K562 (cell line): ENCODE measurements at regions not wholly inside any gene's neighbourhood (a gene's known extent, or its start where the extent isn't known, plus 50 kb on each side); places are given as distances from the start of the nearest gene placed in this dataset.
"Not testable (repeated sequence)": the region's sequence is repeated elsewhere in the genome, so short reads cannot be mapped to it uniquely, and the experiment has no call there.

Experiments
- ATAC-seq: fragments of 200-7000 bp; cut with Tn5 transposase; 3 replicates; pipeline ENCODE4 v1.9.1; 2020; ENCODE audit warnings: moderate library complexity
- BruUV-seq: library from RNA; stranded (reverse); fragments of 400-500 nt; replicated peaks from 2 replicates; lab custom pipeline; 2021; lab: Mats Ljungman, UMichigan
- CTCF ChIA-PET: fragments of 300-600 bp; formaldehyde crosslinking; extraction: SDS; loops from one replicate; lab custom pipeline; 2021; ENCODE audit warnings: low intra/inter-chr PET ratio; lab: Yijun Ruan, JAX
- POLR2A ChIA-PET: fragments of 300-600, 350-650 bp; sonication (Branson Sonifier 250); formaldehyde crosslinking; extraction: SDS; loops from one replicate; lab custom pipeline; 2021; ENCODE audit warnings: antibody characterized with exemption, inconsistent platforms; lab: Yijun Ruan, JAX
- DNase-seq, 4 experiments: peaks; one replicate each; pipeline versions ENCODE4 v3.0.0 to v3.0.0-alpha.2; 2011 to 2018; ENCODE audit warnings: low spot score in 3 of 4, mixed read lengths in 3 of 4; ENCODE audit errors: extremely low read depth in 1 of 4
- FAIRE-seq: peaks from 2 replicates; lab custom pipeline; 2011; peaks lifted over from hg19 to GRCh38; lab: Jason Lieb, UNC
- H2AFZ ChIP-seq: 2 replicates; pipeline ENCODE4 v1.6.0; 2011; ENCODE audit warnings: low read depth, low read length, control low read depth, inconsistent platforms
- H3K27ac ChIP-seq: fragments of 200-600 bp; 3 replicates; pipeline ENCODE4 v1.8.0; 2011; ENCODE audit warnings: low read depth, mild to moderate bottlenecking, control low read depth, inconsistent platforms, low read length, moderate library complexity, mixed read lengths; ENCODE audit errors: extremely low read depth
- H3K27me3 ChIP-seq, 2 experiments: fragments of 300-600 bp in 1 of 2; 2 replicates in 1 of 2; 3 replicates in 1 of 2; pipeline versions ENCODE4 v1.6.0 to v1.8.0; 2011; ENCODE audit warnings: inconsistent platforms in 2 of 2, low read length in 2 of 2, mild to moderate bottlenecking in 1 of 2, mixed read lengths in 1 of 2, moderate library complexity in 1 of 2; ENCODE audit not compliant: control insufficient read depth in 2 of 2, insufficient read depth in 2 of 2
- H3K36me3 ChIP-seq: fragments of 300-600 bp; 3 replicates; pipeline ENCODE4 v1.8.0; 2011; ENCODE audit warnings: mild to moderate bottlenecking, low read length, inconsistent platforms; ENCODE audit not compliant: control insufficient read depth, insufficient read depth
- H3K4me1 ChIP-seq, 2 experiments: fragments of 200-600 bp in 1 of 2; replicated peaks in 1 of 2; 2 replicates in 1 of 2; 3 replicates in 1 of 2; pipeline versions ENCODE4 v1.5.1 to v1.8.0; 2011; ENCODE audit warnings: inconsistent platforms in 2 of 2, low read length in 2 of 2, mild to moderate bottlenecking in 1 of 2, mixed read lengths in 1 of 2, moderate library complexity in 1 of 2; ENCODE audit not compliant: control insufficient read depth in 2 of 2, insufficient read depth in 2 of 2
- H3K4me2 ChIP-seq: 2 replicates; pipeline ENCODE4 v1.6.1; 2011; ENCODE audit warnings: low read length, control low read depth, inconsistent platforms, mixed read lengths; ENCODE audit not compliant: insufficient read depth
- H3K4me3 ChIP-seq: fragments of 200-600 bp; sonication (generic), shearing (Covaris generic); 2 replicates; pipeline ENCODE4 v1.5.1; 2016; ENCODE audit warnings: control low read depth, inconsistent platforms
- H3K79me2 ChIP-seq: fragments of 200-600 bp; 3 replicates; pipeline ENCODE4 v1.8.0; 2011; ENCODE audit warnings: low read length, inconsistent platforms; ENCODE audit not compliant: control insufficient read depth, insufficient read depth
- H3K9ac ChIP-seq, 2 experiments: 2 replicates each; pipeline versions ENCODE4 v1.6.0 to v1.6.1; 2011; ENCODE audit warnings: low read depth in 2 of 2, low read length in 2 of 2, control low read depth in 1 of 2, inconsistent platforms in 1 of 2, mild to moderate bottlenecking in 1 of 2, mixed read lengths in 1 of 2; ENCODE audit not compliant: insufficient read depth in 1 of 2
- H3K9me1 ChIP-seq: one replicate; pipeline ENCODE4 v1.6.0; 2011; ENCODE audit warnings: inconsistent platforms, mild to moderate bottlenecking, low read length, moderate library complexity; ENCODE audit not compliant: control insufficient read depth, insufficient read depth
- H3K9me3 ChIP-seq: replicated peaks from 2 replicates; pipeline ENCODE4 v1.5.1; 2011; ENCODE audit warnings: low read depth, low read length, inconsistent platforms; ENCODE audit not compliant: control insufficient read depth, insufficient read depth
- H4K20me1 ChIP-seq: replicated peaks from 2 replicates; pipeline ENCODE4 v1.6.1; 2011; ENCODE audit warnings: low read length, inconsistent platforms, mixed read lengths; ENCODE audit not compliant: control insufficient read depth, insufficient read depth
- CEBPB ChIP-seq: fragments of 450-650 bp; IDR thresholded peaks from 2 replicates; pipeline ENCODE4 v1.6.1; 2016; ENCODE audit warnings: missing genetic modification characterization, missing compliant biosample characterization
- CEBPG ChIP-seq, 3 experiments: fragments of 200-800 bp in 1 of 3; sonication (Bioruptor generic) in 1 of 3; sonication (generic) in 1 of 3; formaldehyde crosslinking in 1 of 3; IDR thresholded peaks in 2 of 3; conservative IDR thresholded peaks in 1 of 3; 2 replicates each; pipeline versions ENCODE4 v1.6.1 to v1.8.0; 2016 to 2022; ENCODE audit warnings: missing compliant biosample characterization in 2 of 3, missing genetic modification characterization in 2 of 3, mild to moderate bottlenecking in 1 of 3, missing genetic modification reagents in 1 of 3
- ZNF121 ChIP-seq: sonication (generic); formaldehyde crosslinking; conservative IDR thresholded peaks from 2 replicates; pipeline ENCODE4 v1.8.0; 2022; ENCODE audit warnings: missing genetic modification reagents
- WGBS: fragments of 100-300 bp; shearing (Covaris generic); methylation state at CpG from one replicate; pipeline ENCODE4 v1.1.6; 2016; ENCODE audit warnings: low coverage, mixed read lengths; ENCODE audit not compliant: insufficient coverage; ENCODE audit errors: missing lambda C conversion rate; 5-methylcytosine and 5-hydroxymethylcytosine counted together
- in situ Hi-C: fragments of 300-500 bp; cut with MboI; formaldehyde crosslinking; loops from 4 replicates; pipeline ENCODE4 v1.15.0; 2018; ENCODE audit warnings: inconsistent platforms, mixed read lengths
- intact Hi-C: fragments of 100-400 bp; cut with micrococcal nuclease; formaldehyde crosslinking; loops from 2 replicates; pipeline ENCODE4 v1.14.2; 2022

- not testable (repeated sequence) for H3K4me3 ChIP-seq; H3K79me2 ChIP-seq; H3K36me3 ChIP-seq; DNase-seq; H2AFZ ChIP-seq; H3K4me1 ChIP-seq; H3K4me2 ChIP-seq; H3K9me1 ChIP-seq; H3K27me3 ChIP-seq; H3K27ac ChIP-seq; ATAC-seq; BruUV-seq; H4K20me1 ChIP-seq; H3K9me3 ChIP-seq; H3K9ac ChIP-seq; FAIRE-seq; TF ChIP-seq CEBPG (CRISPR knock-in tag; IDR thresholded peaks at IDR 0.05)
- CTCF ChIA-PET, result interaction anchor here (0.9 to 3.3 kb wide), 7 partner anchors 33 to 168 kb away, joined by 3 to 51 read pairs (median 4); no protein-coding TSS in a partner anchor
- in situ Hi-C loops (loop anchor here (5.0 kb wide), 1 partner anchor 144 kb away; no protein-coding TSS in a partner anchor), intact Hi-C loops (loop anchor here (10.0 kb wide), 1 partner anchor 474 kb away; no protein-coding TSS in a partner anchor)
- POLR2A ChIA-PET, result interaction anchor here (0.6 to 1.7 kb wide), 8 partner anchors 8 to 136 kb away, joined by 3 to 6 read pairs (median 3); no protein-coding TSS in a partner anchor
- TF ChIP-seq CEBPG (tag; conservative IDR thresholded peaks at IDR 0.05 in 1 of 2, IDR thresholded peaks at IDR 0.05 in 1 of 2) (0 out of 4 replicates have a peak, but pooled peaks of 1 of the 2 experiments have one; percentile 11), CEBPB (tag) (peak; percentile 61), ZNF121 (CRISPR knock-in tag) (peak; percentile 58)
- 77% methylated on average over 16 of the region's 17 CpGs for WGBS
These were observed 286.5 kb upstream of the MKLN1 start for GRCh38 chr7:131041012-131041695.
